Keratinocyte (primary cell): ENCODE measurements at regions not wholly inside any gene's neighbourhood (a gene's known extent, or its start where the extent isn't known, plus 50 kb on each side); places are given as distances from the start of the nearest gene placed in this dataset.

Source experiments
- DNase-seq: peaks from one replicate; pipeline ENCODE4 v3.0.0-alpha.2; 2011; ENCODE audit warnings: low read depth, missing footprints, low spot score
- FAIRE-seq: peaks from 2 replicates; lab custom pipeline; 2011; peaks lifted over from hg19 to GRCh38; lab: Jason Lieb, UNC
- H2AFZ ChIP-seq: 2 replicates; pipeline ENCODE4 v1.6.0; 2012; ENCODE audit warnings: low read length, control low read depth, inconsistent platforms; ENCODE audit not compliant: control insufficient read depth
- H3K27ac ChIP-seq: 2 replicates; pipeline ENCODE4 v1.5.1; 2011; ENCODE audit warnings: low read length; ENCODE audit not compliant: control insufficient read depth, insufficient read depth
- H3K27me3 ChIP-seq: 3 replicates; pipeline ENCODE4 v1.6.0; 2011; ENCODE audit warnings: low read length; ENCODE audit not compliant: control insufficient read depth, insufficient read depth; ENCODE audit errors: extremely low read depth
- H3K36me3 ChIP-seq, 2 experiments: 2 replicates in 1 of 2; 3 replicates in 1 of 2; pipeline ENCODE4 v1.5.1; 2011; ENCODE audit warnings: low read length in 2 of 2, mild to moderate bottlenecking in 1 of 2; ENCODE audit not compliant: control insufficient read depth in 2 of 2, insufficient read depth in 2 of 2; ENCODE audit errors: extremely low read depth in 1 of 2
- H3K4me1 ChIP-seq: 3 replicates; pipeline ENCODE4 v1.5.1; 2011; ENCODE audit warnings: low read length; ENCODE audit not compliant: control insufficient read depth, insufficient read depth; ENCODE audit errors: extremely low read depth
- H3K4me2 ChIP-seq: 3 replicates; pipeline ENCODE4 v1.6.0; 2011; ENCODE audit warnings: low read depth, low read length; ENCODE audit not compliant: control insufficient read depth, insufficient read depth; ENCODE audit errors: extremely low read depth
- H3K4me3 ChIP-seq, 3 experiments: fragments of 200-600 bp in 1 of 3; sonication (generic) in 1 of 3; 2 replicates in 2 of 3; 3 replicates in 1 of 3; pipeline ENCODE4 v1.5.1; 2011 to 2016; ENCODE audit warnings: low read length in 3 of 3, mild to moderate bottlenecking in 3 of 3, control low read depth in 2 of 3, inconsistent platforms in 1 of 3, low read depth in 1 of 3, mixed read lengths in 1 of 3, mixed run types in 1 of 3, moderate library complexity in 1 of 3; ENCODE audit not compliant: control insufficient read depth in 2 of 3, insufficient read depth in 2 of 3; ENCODE audit errors: extremely low read depth in 1 of 3
- H3K79me2 ChIP-seq: 2 replicates; pipeline ENCODE4 v1.6.0; 2012; ENCODE audit warnings: low read length; ENCODE audit not compliant: control insufficient read depth, insufficient read depth
- H3K9ac ChIP-seq: 3 replicates; pipeline ENCODE4 v1.6.0; 2011; ENCODE audit warnings: low read length; ENCODE audit not compliant: control insufficient read depth, insufficient read depth; ENCODE audit errors: extremely low read depth
- H3K9me1 ChIP-seq: 3 replicates; pipeline ENCODE4 v1.6.0; 2011; ENCODE audit warnings: low read length; ENCODE audit not compliant: control insufficient read depth, insufficient read depth; ENCODE audit errors: extremely low read depth
- H3K9me3 ChIP-seq: 2 replicates; pipeline ENCODE4 v1.5.1; 2012; ENCODE audit warnings: low read depth, low read length; ENCODE audit not compliant: control insufficient read depth
- H4K20me1 ChIP-seq: 3 replicates; pipeline ENCODE4 v1.6.0; 2011; ENCODE audit warnings: low read length; ENCODE audit not compliant: control insufficient read depth, insufficient read depth; ENCODE audit errors: extremely low read depth
- EZH2 ChIP-seq: IDR thresholded peaks from one replicate; pipeline ENCODE4 v1.6.1; 2012; ENCODE audit warnings: inconsistent platforms, mild to moderate bottlenecking, low read length, moderate library complexity
- dilution Hi-C: fragments of 300-500 bp; cut with MboI; formaldehyde crosslinking; loops from one replicate; pipeline ENCODE4 v1.7.0; 2020; ENCODE audit warnings: low sequenced_read_pairs; ENCODE audit not compliant: extremely low pct_ligation_motif_present
- TF ChIP-seq, protein P1 (sequence below), 3 experiments: IDR thresholded peaks in 1 of 3; conservative IDR thresholded peaks in 1 of 3; optimal IDR thresholded peaks in 1 of 3; 2 replicates in 2 of 3; 3 replicates in 1 of 3; pipeline versions ENCODE3 to v1.5.1; 2011; ENCODE audit warnings: low read length in 3 of 3, mild to moderate bottlenecking in 3 of 3, moderate library complexity in 2 of 3, control low read depth in 1 of 3, inconsistent platforms in 1 of 3; ENCODE audit not compliant: insufficient read depth in 2 of 3; ENCODE audit errors: extremely low read depth in 1 of 3

DNA sequence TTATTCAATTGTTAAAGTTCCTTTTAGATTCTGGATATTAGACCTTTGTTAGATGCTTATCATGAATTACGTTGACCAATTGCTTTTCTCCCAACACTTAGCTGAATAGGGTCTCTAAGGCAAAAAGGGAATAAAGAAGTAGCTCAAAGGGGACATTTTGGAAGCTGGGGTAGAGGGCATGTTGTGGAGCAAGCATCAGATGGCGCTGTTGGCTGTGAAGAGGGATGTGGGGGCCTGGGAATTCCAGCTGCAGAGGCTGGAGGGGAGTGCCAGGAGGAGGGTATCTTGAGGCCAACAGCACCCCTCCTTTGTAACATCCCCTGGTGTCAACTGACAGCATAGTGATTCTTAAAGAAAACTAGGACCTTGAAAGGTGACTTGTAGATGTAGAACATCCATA lies 198.2 kb downstream of the ADCYAP1 start:
- dilution Hi-C loops = no loop called here
- H3K4me3 ChIP-seq = no peak overlapping the region
- no peaks in the 10 kb centered on the region for H3K4me1 ChIP-seq
- DNase-seq (no peak), FAIRE-seq (no peak)
- H4K20me1 ChIP-seq = no peaks in the 10 kb centered on the region
- TF ChIP-seq EZH2 = no peak
- TF ChIP-seq, protein P1, sequence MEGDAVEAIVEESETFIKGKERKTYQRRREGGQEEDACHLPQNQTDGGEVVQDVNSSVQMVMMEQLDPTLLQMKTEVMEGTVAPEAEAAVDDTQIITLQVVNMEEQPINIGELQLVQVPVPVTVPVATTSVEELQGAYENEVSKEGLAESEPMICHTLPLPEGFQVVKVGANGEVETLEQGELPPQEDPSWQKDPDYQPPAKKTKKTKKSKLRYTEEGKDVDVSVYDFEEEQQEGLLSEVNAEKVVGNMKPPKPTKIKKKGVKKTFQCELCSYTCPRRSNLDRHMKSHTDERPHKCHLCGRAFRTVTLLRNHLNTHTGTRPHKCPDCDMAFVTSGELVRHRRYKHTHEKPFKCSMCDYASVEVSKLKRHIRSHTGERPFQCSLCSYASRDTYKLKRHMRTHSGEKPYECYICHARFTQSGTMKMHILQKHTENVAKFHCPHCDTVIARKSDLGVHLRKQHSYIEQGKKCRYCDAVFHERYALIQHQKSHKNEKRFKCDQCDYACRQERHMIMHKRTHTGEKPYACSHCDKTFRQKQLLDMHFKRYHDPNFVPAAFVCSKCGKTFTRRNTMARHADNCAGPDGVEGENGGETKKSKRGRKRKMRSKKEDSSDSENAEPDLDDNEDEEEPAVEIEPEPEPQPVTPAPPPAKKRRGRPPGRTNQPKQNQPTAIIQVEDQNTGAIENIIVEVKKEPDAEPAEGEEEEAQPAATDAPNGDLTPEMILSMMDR (optimal IDR thresholded peaks at IDR 0.05 in 1 of 3, IDR thresholded peaks at IDR 0.05 in 1 of 3, conservative IDR thresholded peaks at IDR 0.05 in 1 of 3; ENCODE audit: extremely low read depth in 1 of 3, insufficient read depth in 2 of 3, low read length in 3 of 3) = no peak
- no peaks in the 10 kb centered on the region for H3K27me3 ChIP-seq
- no peak overlapping the region for H2AFZ ChIP-seq
- no peaks in the 10 kb centered on the region for H3K9me3 ChIP-seq
- H3K36me3 ChIP-seq = no peaks in the 10 kb centered on the region
- H3K4me2 ChIP-seq = no peak overlapping the region
- no peaks in the 10 kb centered on the region for H3K9me1 ChIP-seq
- H3K79me2 ChIP-seq = no peaks in the 10 kb centered on the region
- no peak overlapping the region for H3K27ac ChIP-seq
- no peak overlapping the region for H3K9ac ChIP-seq

DNA sequence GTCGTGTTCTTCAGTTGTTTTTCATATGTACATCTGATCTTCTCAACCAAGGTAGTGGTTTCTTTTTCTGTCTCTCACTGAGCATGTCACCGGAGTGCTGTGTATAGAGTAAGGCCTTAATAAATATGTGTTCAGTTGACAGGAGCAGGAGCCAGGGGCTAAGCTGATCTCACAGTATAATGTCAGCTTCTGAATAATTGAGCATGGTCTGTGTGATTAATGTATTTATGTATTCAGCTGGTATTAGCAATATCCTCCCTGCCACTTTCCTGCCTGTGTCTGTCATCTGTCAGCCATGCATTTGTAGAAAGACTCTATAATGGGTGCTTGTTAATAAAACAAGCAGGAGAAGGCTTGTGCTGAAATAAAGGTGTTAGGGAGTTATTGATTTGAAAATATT lies 198.9 kb downstream of the ADCYAP1 start:
- Histone ChIP-seq H3K36me3 (no peaks in the 10 kb centered on the region), H3K27ac (no peak overlapping the region), H2AFZ (no peak overlapping the region), H3K9me3 (no peaks in the 10 kb centered on the region), H3K4me1 (no peaks in the 10 kb centered on the region), H3K4me3 (no peak overlapping the region), H3K79me2 (no peaks in the 10 kb centered on the region), H3K27me3 (no peaks in the 10 kb centered on the region), H3K4me2 (no peak overlapping the region), H3K9ac (no peak overlapping the region), H3K9me1 (no peaks in the 10 kb centered on the region), H4K20me1 (no peaks in the 10 kb centered on the region)
- DNase-seq (no peak), FAIRE-seq (no peak)
- no peak for TF ChIP-seq EZH2
- TF ChIP-seq, protein P1 (optimal IDR thresholded peaks at IDR 0.05 in 1 of 3, IDR thresholded peaks at IDR 0.05 in 1 of 3, conservative IDR thresholded peaks at IDR 0.05 in 1 of 3; ENCODE audit: extremely low read depth in 1 of 3, insufficient read depth in 2 of 3, low read length in 3 of 3) = no peak
- dilution Hi-C loops = no loop called here
